Activated CD8-positive, alpha-beta memory T cell treated with anti-CD3 and anti-CD28 coated beads, Interleukin-2, amount 10 ng/mL, durations not matched to agents 7 days and 5 days (primary cell): ENCODE measurements at regions not wholly inside any gene's neighbourhood (a gene's known extent, or its start where the extent isn't known, plus 50 kb on each side); places are given as distances from the start of the nearest gene placed in this dataset.
"Not testable (repeated sequence)": the region's sequence is repeated elsewhere in the genome, so short reads cannot be mapped to it uniquely, and the experiment has no call there.

ENCODE experiments used
- ATAC-seq: fragments of 150-1000 bp; cut with Tn5 transposase; one replicate; pipeline ENCODE4 v1.10.0; 2021; ENCODE audit warnings: moderate library complexity
- CTCF ChIA-PET: fragments of 350-600 bp; sonication (Branson Sonifier 250); formaldehyde crosslinking; loops from one replicate; lab custom pipeline; 2021; ENCODE audit warnings: antibody characterized with exemption; lab: Charles Lee
- DNase-seq: peaks from one replicate; pipeline ENCODE4 v3.0.0-alpha.2; 2020
- H3K27ac Mint-ChIP-seq: one replicate; pipeline ENCODE4 v1.8.0; 2021; ENCODE audit warnings: mild to moderate bottlenecking, mixed read lengths
- H3K27me3 Mint-ChIP-seq: one replicate; pipeline ENCODE4 v1.8.0; 2021; ENCODE audit warnings: mixed read lengths
- H3K36me3 Mint-ChIP-seq: one replicate; pipeline ENCODE4 v1.8.0; 2021; ENCODE audit warnings: mild to moderate bottlenecking, mixed read lengths
- H3K4me1 Mint-ChIP-seq: one replicate; pipeline ENCODE4 v1.8.0; 2021; ENCODE audit warnings: mixed read lengths
- H3K4me3 Mint-ChIP-seq: one replicate; pipeline ENCODE4 v1.8.0; 2021; ENCODE audit warnings: mild to moderate bottlenecking, moderate library complexity, mixed read lengths
- H3K9me3 Mint-ChIP-seq: one replicate; pipeline ENCODE4 v1.8.0; 2022; ENCODE audit warnings: low read depth, mixed read lengths

DNA sequence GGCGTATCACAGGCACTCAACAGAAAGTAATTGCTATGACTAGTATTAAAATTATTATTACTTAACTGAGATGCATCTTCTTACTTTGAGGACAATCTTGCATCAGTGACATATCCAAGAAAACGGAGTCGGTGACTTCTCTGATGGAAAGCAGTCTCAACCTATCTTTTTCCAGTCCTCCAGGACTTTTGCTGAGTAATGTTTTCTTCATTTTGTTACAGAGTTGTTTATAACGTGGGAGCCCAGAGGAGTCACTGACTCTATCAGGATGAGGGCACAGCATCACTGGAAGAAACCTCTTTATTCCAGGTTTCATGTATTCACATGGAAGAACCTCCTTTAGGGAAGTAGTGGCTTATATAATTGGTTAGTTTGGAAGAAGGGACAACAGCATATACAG is 51.5 kb upstream of the MELK start:
- CTCF ChIA-PET, result no interaction called here
- H3K27me3 Mint-ChIP-seq, result peaks cover 13% of the 10 kb centered on the region
- ATAC-seq, result no peak
- DNase-seq, result no peak
- H3K27ac Mint-ChIP-seq, result no peak overlapping the region
- H3K4me1 Mint-ChIP-seq, result no peaks in the 10 kb centered on the region
- no peaks in the 10 kb centered on the region for H3K36me3 Mint-ChIP-seq
- H3K9me3 Mint-ChIP-seq, result no peaks in the 10 kb centered on the region
- no peak overlapping the region for H3K4me3 Mint-ChIP-seq

DNA sequence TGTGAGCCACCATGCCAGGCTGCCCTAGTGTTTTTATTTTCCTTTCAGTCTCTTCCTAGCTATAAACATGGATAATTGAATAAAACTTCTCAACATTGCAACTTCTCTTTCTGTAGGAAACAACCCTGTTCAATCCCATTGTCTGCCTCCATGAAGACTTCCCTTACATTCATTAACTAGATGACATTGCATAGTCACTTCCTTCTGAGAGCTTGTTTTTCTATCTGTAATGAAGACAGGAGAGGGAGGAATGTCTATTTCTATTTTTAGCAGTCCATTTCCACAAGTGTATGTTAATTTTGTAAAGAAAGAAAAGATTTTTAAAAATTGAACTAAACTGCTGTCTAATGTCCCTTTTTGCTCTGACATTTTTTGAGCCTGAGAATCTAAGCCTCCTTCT is 55.6 kb upstream of the MELK start:
- CTCF ChIA-PET, result interaction anchor here (1.0 to 1.2 kb wide), 2 partner anchors 16 to 38 kb away, joined by 3 read pairs; no protein-coding TSS in a partner anchor
- Mint-ChIP-seq H3K9me3 (no peaks in the 10 kb centered on the region), H3K4me3 (no peak overlapping the region), H3K36me3 (no peaks in the 10 kb centered on the region), H3K4me1 (no peaks in the 10 kb centered on the region), H3K27me3 (peaks cover 8% of the 10 kb centered on the region), H3K27ac (no peak overlapping the region)
- no peak for ATAC-seq
- DNase-seq, result no peak

DNA sequence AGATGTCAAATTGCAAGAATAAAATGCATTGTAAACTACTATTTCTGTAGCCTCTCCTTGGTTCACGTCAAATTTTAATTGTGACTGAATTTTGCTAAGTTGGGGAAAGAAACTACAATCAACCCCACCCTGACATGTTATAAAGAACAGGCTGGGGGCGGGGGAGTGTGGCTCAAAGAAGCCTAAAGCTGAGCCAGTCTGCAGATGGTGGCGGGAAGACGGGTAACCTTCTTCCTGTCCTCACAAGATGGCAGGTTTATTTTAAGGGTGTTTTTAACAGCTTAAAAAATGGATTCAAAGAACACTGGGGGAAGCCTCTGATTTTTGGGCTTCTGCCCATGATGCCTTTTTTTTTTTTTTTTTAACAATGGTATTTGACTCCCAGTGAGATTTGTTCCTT is 68.5 kb upstream of the MELK start:
- ATAC-seq (no peak), DNase-seq (no peak)
- Mint-ChIP-seq H3K27ac (peak overlapping the region; percentile 40), H3K36me3 (no peaks in the 10 kb centered on the region), H3K4me1 (peaks cover 18% of the 10 kb centered on the region), H3K9me3 (no peaks in the 10 kb centered on the region), H3K4me3 (no peak overlapping the region), H3K27me3 (peaks cover 7% of the 10 kb centered on the region)
- CTCF ChIA-PET, result interaction anchor here (0.6 to 4.0 kb wide), 4 partner anchors 16 to 114 kb away, joined by 3 to 15 read pairs (median 3); no protein-coding TSS in a partner anchor

DNA sequence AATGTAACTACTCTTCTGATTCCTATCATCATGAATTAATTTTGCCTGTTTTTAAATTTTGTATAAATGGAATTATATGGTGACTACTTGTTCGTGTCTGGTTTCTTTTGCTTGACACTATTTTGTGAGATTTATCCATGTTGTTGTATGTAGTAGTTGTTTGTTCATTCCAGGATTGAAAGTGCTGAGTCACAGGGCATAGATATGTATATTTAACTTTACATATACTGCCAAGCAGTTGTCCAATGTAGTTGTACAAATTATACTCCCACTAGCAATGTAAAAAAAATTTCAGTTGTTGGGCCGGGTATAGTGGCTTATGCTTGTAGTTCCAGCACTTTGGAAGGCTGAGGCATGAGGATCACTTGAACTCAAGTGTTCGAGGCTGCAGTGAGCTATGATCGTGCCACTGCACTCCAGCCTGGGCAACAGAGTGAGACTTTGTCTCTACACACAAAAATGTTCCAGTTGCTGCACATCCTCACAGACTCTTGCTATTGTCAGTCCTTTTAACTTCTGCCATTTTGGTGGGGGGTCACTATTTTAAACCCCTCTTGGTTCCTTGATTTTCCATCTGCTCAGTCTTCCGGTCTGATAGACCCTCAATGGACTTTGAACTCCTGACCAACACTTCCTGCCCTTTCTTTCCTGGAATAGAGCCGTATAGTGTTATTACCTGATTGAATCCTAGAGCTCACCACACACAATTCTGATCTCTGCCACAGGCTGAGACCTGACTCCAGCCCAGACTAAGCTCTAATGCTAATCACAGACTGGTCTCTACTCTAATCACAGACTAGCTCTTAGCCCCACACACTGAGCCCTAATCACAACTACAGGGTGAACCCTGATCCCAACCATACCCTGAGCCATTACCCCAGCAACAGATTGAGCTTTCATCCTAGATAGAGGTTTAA is 69.3 kb upstream of the MELK start:
- H3K27ac Mint-ChIP-seq, result peak overlapping the region; percentile 1
- H3K9me3 Mint-ChIP-seq, result no peaks in the 10 kb centered on the region
- ATAC-seq (peak; percentile 16), DNase-seq (no peak)
- no peak overlapping the region for H3K4me3 Mint-ChIP-seq
- CTCF ChIA-PET, result interaction anchor here (0.6 to 4.0 kb wide), 4 partner anchors 16 to 113 kb away, joined by 3 to 15 read pairs (median 3); no protein-coding TSS in a partner anchor
- H3K36me3 Mint-ChIP-seq, result no peaks in the 10 kb centered on the region
- H3K4me1 Mint-ChIP-seq, result peaks cover 18% of the 10 kb centered on the region
- H3K27me3 Mint-ChIP-seq, result peaks cover 2% of the 10 kb centered on the region

DNA sequence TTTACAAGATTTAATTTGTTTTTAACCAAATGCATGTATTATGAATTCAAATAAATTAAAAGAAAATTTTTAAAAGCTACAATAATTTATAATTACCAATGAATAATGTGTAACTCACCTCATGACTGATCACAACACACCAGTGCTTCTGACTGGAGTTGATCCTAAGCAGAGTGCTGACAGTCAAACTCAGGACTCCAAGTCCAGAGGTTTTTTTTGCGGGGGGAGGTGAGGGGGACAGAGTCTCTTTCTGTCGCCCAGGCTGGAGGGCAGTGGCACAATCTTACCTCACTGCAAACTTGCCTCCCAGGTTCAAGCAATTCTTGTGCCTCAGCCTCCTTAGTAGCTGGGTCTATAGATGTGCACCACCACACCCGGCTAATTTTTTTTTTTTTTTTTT is 71.0 kb upstream of the MELK start:
- H3K4me3 Mint-ChIP-seq, result no peak overlapping the region
- H3K27ac Mint-ChIP-seq, result no peak overlapping the region
- ATAC-seq (no peak), DNase-seq (no peak)
- no peaks in the 10 kb centered on the region for H3K9me3 Mint-ChIP-seq
- CTCF ChIA-PET, result interaction anchor here (1.2 to 4.0 kb wide), 5 partner anchors 14 to 94 kb away, joined by 3 to 15 read pairs (median 3); no protein-coding TSS in a partner anchor
- H3K4me1 Mint-ChIP-seq, result peaks cover 18% of the 10 kb centered on the region
- H3K36me3 Mint-ChIP-seq, result no peaks in the 10 kb centered on the region
- H3K27me3 Mint-ChIP-seq, result no peaks in the 10 kb centered on the region

DNA sequence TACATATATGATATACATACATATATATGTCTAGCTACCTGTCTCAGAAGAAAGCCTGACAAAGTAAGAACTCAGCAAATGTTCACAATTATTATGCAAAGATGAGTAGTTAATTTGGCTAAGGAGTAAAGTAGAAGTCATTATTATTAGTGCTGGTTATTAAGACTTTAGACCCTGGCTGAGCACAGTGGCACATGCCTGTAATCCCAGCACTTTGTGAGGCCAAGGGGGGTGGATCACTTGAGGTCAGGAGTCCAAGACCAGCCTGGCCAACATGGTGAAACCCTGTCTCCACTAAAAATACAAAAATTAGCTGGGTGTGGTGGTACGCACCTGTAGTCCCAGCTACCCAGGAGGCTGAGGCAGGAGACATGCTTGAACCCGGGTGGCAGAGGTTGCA is 71.8 kb upstream of the MELK start:
- peaks cover 18% of the 10 kb centered on the region for H3K4me1 Mint-ChIP-seq
- H3K9me3 Mint-ChIP-seq, H3K36me3 Mint-ChIP-seq, ATAC-seq, DNase-seq, H3K4me3 Mint-ChIP-seq, H3K27ac Mint-ChIP-seq, H3K27me3 Mint-ChIP-seq: not testable (repeated sequence)
- CTCF ChIA-PET, result interaction anchor here (1.2 to 4.0 kb wide), 5 partner anchors 15 to 93 kb away, joined by 3 to 15 read pairs (median 3); no protein-coding TSS in a partner anchor

DNA sequence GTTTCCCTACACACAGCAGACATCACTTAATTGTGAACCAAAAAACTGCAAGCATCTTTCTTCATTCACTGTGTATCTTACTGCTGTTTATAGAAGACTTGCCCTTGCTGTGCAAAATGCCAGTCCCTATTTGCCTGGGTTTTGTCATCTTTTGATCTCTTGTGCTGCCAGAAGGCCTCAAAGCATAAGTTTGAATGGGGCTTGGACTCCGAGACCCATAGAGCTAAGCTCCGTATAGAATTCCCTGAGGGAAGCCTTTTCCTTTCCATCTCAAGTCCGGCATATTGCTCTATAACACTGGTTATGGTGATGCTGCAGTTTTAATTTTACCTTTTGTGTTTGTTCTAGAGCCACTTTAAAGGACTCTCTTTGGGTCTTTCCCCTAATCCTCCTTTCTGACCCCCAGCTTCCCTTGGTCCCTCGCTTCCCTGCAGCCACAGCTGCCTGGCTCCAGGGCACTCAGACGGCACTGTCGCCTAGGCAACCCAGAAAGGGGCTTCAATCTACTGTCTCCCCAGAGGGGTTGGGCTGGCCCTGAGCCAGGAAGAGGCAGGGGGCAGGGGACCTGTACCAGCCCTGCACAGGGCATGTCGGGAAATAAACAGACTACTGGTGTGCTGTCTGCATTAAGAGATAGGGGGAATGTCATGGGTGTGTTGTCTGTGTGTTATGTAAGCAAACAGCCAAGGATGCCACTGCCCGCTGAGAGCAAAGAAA is 73.4 kb upstream of the MELK start:
- Mint-ChIP-seq H3K27ac (no peak overlapping the region), H3K9me3 (no peaks in the 10 kb centered on the region), H3K36me3 (no peaks in the 10 kb centered on the region), H3K27me3 (no peaks in the 10 kb centered on the region), H3K4me3 (no peak overlapping the region), H3K4me1 (peaks cover 21% of the 10 kb centered on the region)
- DNase-seq (no peak), ATAC-seq (no peak)
- CTCF ChIA-PET, result no interaction called here

DNA sequence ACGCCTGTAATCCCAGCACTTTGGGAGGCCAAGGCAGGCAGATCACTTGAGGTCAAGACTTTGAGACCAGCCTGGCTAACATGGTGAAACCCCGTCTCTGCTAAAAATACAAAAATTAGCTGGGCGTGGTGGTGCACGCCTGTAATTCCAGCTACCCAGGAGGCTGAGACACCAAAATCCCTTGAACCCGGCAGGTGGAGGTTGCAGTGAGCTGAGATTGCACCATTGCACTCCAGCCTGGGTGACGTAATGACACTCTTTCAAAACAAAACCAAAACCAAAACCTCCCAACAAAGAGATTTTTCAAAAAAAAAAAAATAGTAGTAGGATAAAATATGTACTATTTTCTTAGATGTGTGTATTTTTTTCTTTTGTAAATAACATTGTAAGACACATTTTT is 79.1 kb upstream of the MELK start:
- CTCF ChIA-PET, result interaction anchor here (0.6 kb wide), 1 partner anchor 394 kb away, joined by 3 read pairs; no protein-coding TSS in a partner anchor
- not testable (repeated sequence) for H3K9me3 Mint-ChIP-seq

DNA sequence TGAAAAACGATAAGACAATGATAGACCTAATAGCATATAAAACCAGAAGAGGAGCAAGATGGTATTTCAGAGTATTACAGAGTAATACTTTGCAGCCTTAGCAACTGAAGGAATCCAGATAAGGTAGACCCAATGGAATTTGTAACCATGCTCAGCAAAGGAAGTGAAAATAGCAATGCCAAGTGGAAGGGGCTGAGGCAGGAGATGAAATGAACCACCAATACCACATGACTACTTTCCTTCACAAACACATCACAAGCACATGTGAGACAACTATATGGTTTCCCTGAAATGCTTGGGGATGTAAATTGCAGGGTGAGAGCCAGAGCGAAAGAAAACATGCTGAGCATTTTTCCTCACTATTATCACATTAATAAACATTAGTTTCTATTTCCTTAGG is 79.8 kb upstream of the MELK start:
- no peaks in the 10 kb centered on the region for H3K9me3 Mint-ChIP-seq
- H3K27ac Mint-ChIP-seq, result peak overlapping the region; percentile 79
- CTCF ChIA-PET, result no interaction called here
- H3K36me3 Mint-ChIP-seq, result no peaks in the 10 kb centered on the region
- DNase-seq (no peak), ATAC-seq (peak; percentile 12)
- peak overlapping the region; percentile 53 for H3K4me3 Mint-ChIP-seq
- no peaks in the 10 kb centered on the region for H3K27me3 Mint-ChIP-seq
- peaks cover 52% of the 10 kb centered on the region for H3K4me1 Mint-ChIP-seq

More for the DNA sequence above, 79.1 kb upstream of the MELK start:
- H3K4me1 Mint-ChIP-seq, result peaks cover 48% of the 10 kb centered on the region
- peak overlapping the region; percentile 86 for H3K27ac Mint-ChIP-seq
- H3K27me3 Mint-ChIP-seq, H3K36me3 Mint-ChIP-seq: not testable (repeated sequence)
- H3K4me3 Mint-ChIP-seq, result peak overlapping the region; percentile 62
- ATAC-seq, result peak; percentile 56
- peak; percentile 61 for DNase-seq

DNA sequence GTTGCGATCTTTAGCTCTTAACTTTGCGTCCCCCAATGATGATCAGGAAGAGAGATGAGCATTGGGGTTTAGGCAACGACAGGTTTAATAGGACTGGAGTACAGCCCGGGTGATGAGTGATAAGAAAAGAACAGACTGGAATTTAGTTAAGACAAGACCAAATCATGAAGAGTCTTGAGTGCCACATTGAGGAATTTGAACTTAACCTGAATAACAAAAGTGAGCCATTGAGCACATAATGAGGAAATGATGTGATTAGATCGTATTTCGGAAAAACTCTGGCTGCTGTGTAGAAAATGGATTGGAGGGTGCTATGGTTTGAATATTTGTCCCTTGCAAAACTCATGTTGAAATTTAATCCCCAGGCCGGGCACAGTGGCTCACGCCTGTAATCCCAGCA is 83.2 kb upstream of the MELK start:
- Mint-ChIP-seq H3K27me3 (no peaks in the 10 kb centered on the region), H3K4me1 (peaks cover 63% of the 10 kb centered on the region), H3K27ac (peak overlapping the region; percentile 35), H3K36me3 (peaks cover 1% of the 10 kb centered on the region), H3K9me3 (no peaks in the 10 kb centered on the region), H3K4me3 (no peak overlapping the region)
- DNase-seq, result no peak
- no peak for ATAC-seq
- CTCF ChIA-PET, result interaction anchor here (1.3 to 5.0 kb wide), 3 partner anchors 32 to 82 kb away, joined by 4 to 26 read pairs (median 12); no protein-coding TSS in a partner anchor

DNA sequence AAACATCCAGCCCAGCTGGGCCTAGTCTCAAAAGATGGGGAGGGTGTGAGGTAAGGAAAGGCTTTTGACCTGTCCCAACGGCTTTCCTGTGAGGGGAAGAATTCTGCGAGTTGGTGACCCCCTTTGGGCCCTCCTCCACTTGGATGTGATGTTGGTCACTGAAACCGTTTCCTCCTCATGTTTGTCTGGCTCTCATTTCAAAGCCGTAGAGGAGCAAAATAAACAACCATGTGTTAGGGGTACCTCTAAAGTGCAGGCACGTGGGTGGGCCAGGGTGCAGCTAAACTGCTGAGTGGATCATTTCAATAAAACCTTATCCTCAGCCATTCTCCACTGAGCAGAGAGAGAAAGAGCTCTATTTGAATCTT is 84.3 kb upstream of the MELK start:
- no peak for ATAC-seq
- peaks cover 59% of the 10 kb centered on the region for H3K4me1 Mint-ChIP-seq
- no peaks in the 10 kb centered on the region for H3K27me3 Mint-ChIP-seq
- peak overlapping the region; percentile 89 for H3K4me3 Mint-ChIP-seq
- peak; percentile 43 for DNase-seq
- H3K27ac Mint-ChIP-seq, result peak overlapping the region; percentile 100
- no peaks in the 10 kb centered on the region for H3K9me3 Mint-ChIP-seq
- CTCF ChIA-PET, result interaction anchor here (1.2 to 5.0 kb wide), 8 partner anchors 17 to 80 kb away, joined by 3 to 26 read pairs (median 4); no protein-coding TSS in a partner anchor
- peaks cover 3% of the 10 kb centered on the region for H3K36me3 Mint-ChIP-seq

DNA sequence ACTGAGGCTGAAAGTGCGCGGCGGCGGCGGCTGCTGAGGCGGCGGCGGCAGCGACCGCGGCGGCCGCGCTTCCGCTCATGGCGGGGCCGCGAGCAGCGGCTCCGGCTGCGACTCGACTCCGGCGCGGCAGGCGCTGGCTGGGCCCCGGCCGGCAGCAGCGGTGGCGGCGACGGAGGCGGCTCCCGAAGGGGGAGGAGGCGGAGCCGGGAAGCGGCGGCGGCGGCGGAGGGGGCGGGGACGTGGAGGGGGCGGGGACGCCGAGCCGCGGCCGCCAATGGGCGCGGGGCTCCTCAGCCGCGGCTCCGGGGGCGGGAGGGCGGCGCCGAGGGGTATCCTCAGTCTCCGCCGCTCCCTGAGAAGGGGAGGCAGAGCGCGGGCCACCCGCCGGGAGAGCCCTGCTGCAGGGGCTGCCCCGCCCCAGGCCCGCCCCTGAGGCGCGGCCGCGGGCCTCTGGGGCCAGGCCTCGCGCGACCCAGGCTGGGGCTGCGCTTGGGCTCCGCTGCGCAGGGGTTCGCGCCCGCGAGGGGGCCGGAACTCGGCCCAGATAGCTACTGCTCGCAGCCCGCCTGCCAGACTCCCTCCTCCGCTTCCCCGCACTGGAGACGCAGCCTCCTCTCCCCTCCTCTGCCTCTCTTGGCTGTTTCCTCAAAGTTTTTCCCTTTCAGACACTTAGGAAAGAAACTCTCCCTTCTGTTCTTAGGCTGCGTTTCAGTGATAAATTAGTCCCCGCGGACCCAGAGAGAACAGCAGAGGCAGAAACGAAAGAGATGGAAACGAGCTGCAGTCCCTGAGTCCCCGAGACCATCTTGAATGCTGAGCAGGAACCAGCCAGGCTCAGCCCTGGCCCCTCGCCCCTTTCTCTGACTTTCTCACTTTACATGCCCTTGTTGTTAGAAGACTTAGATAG is 85.0 kb upstream of the MELK start:
- ATAC-seq (peak; percentile 95), DNase-seq (peak; percentile 93)
- Mint-ChIP-seq H3K9me3 (no peaks in the 10 kb centered on the region), H3K4me3 (peak overlapping the region; percentile 89), H3K27ac (peak overlapping the region; percentile 100), H3K4me1 (peaks cover 54% of the 10 kb centered on the region), H3K27me3 (no peaks in the 10 kb centered on the region), H3K36me3 (peaks cover 3% of the 10 kb centered on the region)
- CTCF ChIA-PET, result interaction anchor here (1.0 to 5.0 kb wide), 10 partner anchors 16 to 80 kb away, joined by 3 to 26 read pairs (median 4); no protein-coding TSS in a partner anchor
